Kidney epithelial cell (primary cell): ENCODE measurements at regions not wholly inside any gene's neighbourhood (a gene's known extent, or its start where the extent isn't known, plus 50 kb on each side); places are given as distances from the start of the nearest gene placed in this dataset.
A peak's percentile ranks its signal among the peaks of the same experiment; 100 is the strongest.
"Not testable (repeated sequence)": the region's sequence is repeated elsewhere in the genome, so short reads cannot be mapped to it uniquely, and the experiment has no call there.

ENCODE experiments used
- DNase-seq: peaks from one replicate; pipeline ENCODE4 v3.0.0-alpha.2; 2010; ENCODE audit warnings: low read depth
- H3K27me3 ChIP-seq: 2 replicates; pipeline ENCODE4 v1.6.0; 2011; ENCODE audit warnings: low read length; ENCODE audit not compliant: control insufficient read depth, insufficient read depth
- H3K36me3 ChIP-seq: 2 replicates; pipeline ENCODE4 v1.5.1; 2011; ENCODE audit warnings: low read length; ENCODE audit not compliant: control insufficient read depth, insufficient read depth
- H3K4me3 ChIP-seq: 2 replicates; pipeline ENCODE4 v1.5.1; 2011; ENCODE audit warnings: low read depth, mild to moderate bottlenecking, control low read depth, low read length
- TF ChIP-seq, protein P1 (sequence below): IDR thresholded peaks from 2 replicates; pipeline ENCODE4 v1.5.1; 2011; ENCODE audit warnings: mild to moderate bottlenecking, moderate library complexity, low read length, control low read depth, inconsistent platforms; ENCODE audit not compliant: insufficient read depth, poor library complexity, severe bottlenecking

DNA sequence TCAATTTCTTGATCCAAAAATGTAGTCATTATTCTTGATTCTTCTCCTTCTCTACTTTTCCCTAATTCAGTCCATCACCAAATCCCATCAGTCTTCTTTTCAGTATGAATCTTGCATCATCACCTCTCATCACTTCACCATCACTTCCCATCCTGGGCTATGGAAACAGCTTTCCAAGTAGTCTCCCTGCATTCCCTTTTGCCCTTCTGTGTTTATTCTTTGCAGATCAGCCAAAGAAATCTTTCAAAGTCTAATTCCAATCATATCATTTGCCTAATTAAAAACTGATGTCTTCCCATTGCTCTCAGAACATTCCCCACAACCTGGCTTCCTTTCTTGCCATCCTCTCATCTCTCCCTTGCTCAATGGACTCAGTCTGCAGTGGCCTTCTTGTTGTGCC is 201.7 kb upstream of the ADAMTS3 start:
- no peak overlapping the region for H3K4me3 ChIP-seq
- H3K27me3 ChIP-seq: no peaks in the 10 kb centered on the region
- TF ChIP-seq, protein P1, sequence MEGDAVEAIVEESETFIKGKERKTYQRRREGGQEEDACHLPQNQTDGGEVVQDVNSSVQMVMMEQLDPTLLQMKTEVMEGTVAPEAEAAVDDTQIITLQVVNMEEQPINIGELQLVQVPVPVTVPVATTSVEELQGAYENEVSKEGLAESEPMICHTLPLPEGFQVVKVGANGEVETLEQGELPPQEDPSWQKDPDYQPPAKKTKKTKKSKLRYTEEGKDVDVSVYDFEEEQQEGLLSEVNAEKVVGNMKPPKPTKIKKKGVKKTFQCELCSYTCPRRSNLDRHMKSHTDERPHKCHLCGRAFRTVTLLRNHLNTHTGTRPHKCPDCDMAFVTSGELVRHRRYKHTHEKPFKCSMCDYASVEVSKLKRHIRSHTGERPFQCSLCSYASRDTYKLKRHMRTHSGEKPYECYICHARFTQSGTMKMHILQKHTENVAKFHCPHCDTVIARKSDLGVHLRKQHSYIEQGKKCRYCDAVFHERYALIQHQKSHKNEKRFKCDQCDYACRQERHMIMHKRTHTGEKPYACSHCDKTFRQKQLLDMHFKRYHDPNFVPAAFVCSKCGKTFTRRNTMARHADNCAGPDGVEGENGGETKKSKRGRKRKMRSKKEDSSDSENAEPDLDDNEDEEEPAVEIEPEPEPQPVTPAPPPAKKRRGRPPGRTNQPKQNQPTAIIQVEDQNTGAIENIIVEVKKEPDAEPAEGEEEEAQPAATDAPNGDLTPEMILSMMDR: no peak
- H3K36me3 ChIP-seq: no peaks in the 10 kb centered on the region
- no peak for DNase-seq

DNA sequence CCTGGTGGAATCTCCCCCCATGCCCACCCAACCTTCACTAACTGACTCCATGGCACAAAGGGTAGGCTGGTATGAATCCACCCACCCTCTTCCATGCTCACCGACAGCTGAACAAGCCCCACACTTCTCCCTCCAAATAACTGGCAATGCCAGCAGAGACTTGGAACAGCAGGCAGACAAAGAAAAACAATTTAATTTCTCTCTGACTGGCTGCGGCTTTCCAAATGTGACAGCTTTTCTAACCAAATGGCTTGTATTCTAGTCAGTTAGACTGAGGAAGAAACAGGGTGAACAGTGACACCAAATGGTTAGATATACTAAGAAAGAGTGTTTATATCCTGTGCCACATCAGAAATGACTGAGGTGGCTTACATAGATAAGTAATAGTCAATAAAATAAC is 199.3 kb upstream of the ADAMTS3 start:
- Histone ChIP-seq H3K27me3 (no peaks in the 10 kb centered on the region), H3K4me3 (no peak overlapping the region), H3K36me3 (no peaks in the 10 kb centered on the region)
- peak; percentile 4 for DNase-seq
- TF ChIP-seq, protein P1: no peak

DNA sequence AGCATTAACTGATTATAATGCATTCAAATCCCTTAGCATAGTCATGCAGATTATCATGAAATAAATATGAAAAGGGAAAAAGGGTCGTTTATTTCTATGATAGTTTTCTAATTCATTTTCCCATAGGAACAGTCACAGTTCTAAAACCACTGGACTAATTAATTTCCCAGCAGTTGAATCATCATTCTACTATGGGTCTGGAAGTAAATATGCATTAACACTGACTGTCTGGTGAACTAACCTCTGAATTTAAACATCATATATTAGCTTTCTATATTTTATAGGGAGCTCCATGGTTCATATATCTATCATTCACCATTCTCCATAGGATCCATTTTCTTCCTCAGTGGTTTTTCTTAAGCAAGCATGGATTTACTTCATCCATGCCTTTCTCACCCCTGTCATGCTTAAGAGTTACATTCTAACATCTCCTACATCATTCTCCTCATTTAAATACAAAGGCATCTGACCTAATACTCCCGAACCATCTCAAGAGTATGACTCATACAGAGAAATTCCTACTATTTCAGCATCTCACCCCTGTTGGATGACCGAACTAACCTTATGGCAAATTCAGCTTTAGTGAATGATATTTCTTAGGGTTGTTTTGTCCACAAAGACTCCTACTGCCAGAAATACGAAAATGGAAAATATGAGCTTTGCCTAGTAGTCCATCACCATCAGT is 198.7 kb upstream of the ADAMTS3 start:
- TF ChIP-seq, protein P1: no peak
- peak; percentile 93 for DNase-seq
- no peak overlapping the region for H3K4me3 ChIP-seq
- H3K27me3 ChIP-seq: no peaks in the 10 kb centered on the region
- H3K36me3 ChIP-seq: no peaks in the 10 kb centered on the region

DNA sequence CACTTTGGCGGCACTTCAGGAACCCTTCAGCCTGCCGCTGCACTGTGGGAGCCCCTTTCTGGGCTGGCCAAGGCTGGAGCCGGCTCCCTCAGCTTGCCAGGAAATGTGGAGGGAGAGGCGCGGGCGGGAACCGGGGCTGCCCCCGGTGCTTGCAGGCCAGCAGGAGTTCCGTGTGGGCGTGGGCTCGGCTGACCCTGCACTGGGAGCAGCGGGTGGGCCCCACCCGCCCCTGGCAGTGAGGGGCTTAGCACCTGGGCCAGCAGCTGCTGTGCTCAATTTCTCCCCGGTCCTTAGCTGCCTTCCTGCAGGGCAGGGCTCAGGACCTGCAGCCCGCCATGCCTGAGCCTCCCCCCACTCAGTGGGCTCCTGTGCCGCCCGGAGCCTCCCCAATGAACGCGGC is 196.8 kb upstream of the ADAMTS3 start:
- not testable (repeated sequence) for H3K36me3 ChIP-seq, H3K4me3 ChIP-seq, DNase-seq, H3K27me3 ChIP-seq

DNA sequence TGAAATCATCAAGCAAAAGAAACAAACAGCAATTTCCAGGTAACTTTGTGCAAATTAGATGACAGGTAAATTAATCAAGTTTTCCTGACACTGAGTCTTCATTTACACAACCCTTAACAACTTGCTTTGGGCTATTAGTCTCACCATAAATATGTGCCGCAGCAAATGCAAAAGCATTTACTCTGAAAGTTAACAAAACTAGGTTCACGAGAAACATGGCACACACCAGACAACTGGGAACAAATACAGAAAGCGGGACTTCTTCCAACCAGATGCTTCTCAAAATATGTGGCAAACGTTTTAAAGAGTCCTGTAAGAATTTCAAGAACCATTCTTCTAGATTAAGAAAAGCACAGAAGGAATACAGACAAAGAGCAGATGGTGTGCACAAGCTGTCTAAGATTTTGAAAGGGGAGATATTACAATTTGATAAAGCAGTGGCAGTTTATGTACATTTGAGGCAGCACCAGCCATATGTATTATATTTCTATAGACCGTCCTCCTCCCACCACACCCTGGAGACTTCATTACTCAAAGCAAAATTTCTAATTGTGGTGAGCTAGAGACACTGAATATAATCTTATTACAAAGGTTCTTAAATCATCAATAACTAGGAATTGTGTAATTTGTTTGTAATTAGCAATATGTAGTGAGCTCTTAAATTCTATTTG is 192.5 kb upstream of the ADAMTS3 start:
- no peak for DNase-seq
- H3K4me3 ChIP-seq: no peak overlapping the region
- TF ChIP-seq, protein P1: no peak
- H3K36me3 ChIP-seq: no peaks in the 10 kb centered on the region
- H3K27me3 ChIP-seq: no peaks in the 10 kb centered on the region

DNA sequence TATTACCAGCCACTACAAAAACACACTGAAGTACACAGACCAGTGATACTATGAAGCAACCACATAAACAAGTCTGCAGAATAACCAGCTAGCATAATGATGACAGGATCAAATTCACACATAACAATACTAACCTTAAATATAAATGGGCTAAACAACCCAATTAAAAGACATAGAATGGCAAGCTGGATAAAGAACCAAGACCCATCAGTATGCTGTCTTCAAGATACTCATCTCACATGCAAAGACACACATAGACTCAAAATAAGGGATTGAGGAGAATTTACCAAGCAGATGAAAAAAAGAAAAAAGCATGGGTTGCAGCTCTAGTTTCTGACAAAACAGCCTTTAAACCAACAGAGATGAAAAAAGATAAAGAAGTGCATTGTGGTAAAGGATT is 184.4 kb upstream of the ADAMTS3 start:
- H3K27me3 ChIP-seq, DNase-seq, H3K36me3 ChIP-seq, H3K4me3 ChIP-seq: not testable (repeated sequence)
